PC-9 (cell line): ENCODE measurements at regions not wholly inside any gene's neighbourhood (a gene's known extent, or its start where the extent isn't known, plus 50 kb on each side); places are given as distances from the start of the nearest gene placed in this dataset.

Source experiments
- BruUV-seq: library from RNA; stranded (reverse); fragments of 400-500 nt; replicated peaks from 2 replicates; lab custom pipeline; 2021; lab: Mats Ljungman, UMichigan
- CTCF ChIA-PET: fragments of 300-600 bp; sonication (Branson Sonifier 250); formaldehyde crosslinking; loops from one replicate; lab custom pipeline; 2022; ENCODE audit warnings: antibody characterized with exemption; lab: Charles Lee
- POLR2A ChIA-PET: fragments of 300-600 bp; sonication (Branson Sonifier 250); formaldehyde crosslinking; loops from one replicate; lab custom pipeline; 2022; ENCODE audit warnings: antibody characterized with exemption; ENCODE audit not compliant: unreplicated experiment; lab: Charles Lee
- DNase-seq, 2 experiments: peaks; one replicate each; pipeline versions ENCODE4 v3.0.0 to v3.0.0-alpha.2; 2015 to 2022; ENCODE audit warnings: mixed read lengths in 1 of 2
- H2AFZ ChIP-seq: fragments of 200-600 bp; sonication (generic); 2 replicates; pipeline ENCODE4 v1.8.1; 2017; ENCODE audit warnings: antibody characterized with exemption
- H3F3A ChIP-seq: fragments of 200-600 bp; sonication (generic); 2 replicates; pipeline ENCODE4 v1.8.1; 2017; ENCODE audit warnings: antibody characterized with exemption, mild to moderate bottlenecking, low read depth; ENCODE audit not compliant: insufficient read depth
- H3K27ac ChIP-seq: fragments of 200-600 bp; sonication (generic); 2 replicates; pipeline ENCODE4 v1.6.1; 2016; ENCODE audit warnings: mixed run types
- H3K27me3 ChIP-seq: fragments of 200-600 bp; sonication (generic); 2 replicates; pipeline ENCODE4 v1.6.1; 2016; ENCODE audit warnings: low read depth, mixed run types; ENCODE audit not compliant: insufficient read depth
- H3K36me3 ChIP-seq: fragments of 200-600 bp; sonication (generic); 2 replicates; pipeline ENCODE4 v1.6.1; 2016; ENCODE audit warnings: low read depth, mixed run types
- H3K4me1 ChIP-seq: fragments of 200-600 bp; sonication (generic); replicated peaks from 2 replicates; pipeline ENCODE4 v1.6.1; 2016; ENCODE audit warnings: mixed run types; ENCODE audit not compliant: insufficient read depth
- H3K4me2 ChIP-seq: fragments of 200-600 bp; sonication (generic); 2 replicates; pipeline ENCODE4 v1.6.1; 2017; ENCODE audit warnings: mixed run types
- H3K4me3 ChIP-seq: fragments of 200-600 bp; sonication (generic); 2 replicates; pipeline ENCODE4 v1.6.1; 2016; ENCODE audit warnings: mixed run types
- H3K79me2 ChIP-seq: fragments of 200-600 bp; sonication (generic); 2 replicates; pipeline ENCODE4 v1.6.1; 2017; ENCODE audit warnings: low read depth, mixed run types
- H3K9me2 ChIP-seq: fragments of 200-600 bp; sonication (generic); 2 replicates; pipeline ENCODE4 v1.8.1; 2017; ENCODE audit warnings: mild to moderate bottlenecking; ENCODE audit not compliant: insufficient read depth
- H3K9me3 ChIP-seq: fragments of 200-600 bp; sonication (generic); 2 replicates; pipeline ENCODE4 v1.8.1; 2016; ENCODE audit warnings: low read depth; ENCODE audit not compliant: insufficient read depth
- H4K20me1 ChIP-seq: fragments of 200-600 bp; sonication (generic); 2 replicates; pipeline ENCODE4 v1.8.1; 2017; ENCODE audit not compliant: insufficient read depth
- EZH2 ChIP-seq: fragments of 200-600 bp; sonication (generic); IDR thresholded peaks from 2 replicates; pipeline ENCODE4 v1.8.0; 2017; ENCODE audit warnings: antibody characterized with exemption, low read depth
- intact Hi-C: fragments of 100-400 bp; cut with micrococcal nuclease; formaldehyde crosslinking; loops from one replicate; pipeline ENCODE4 v1.10.0; 2022; ENCODE audit not compliant: unreplicated experiment
- TF ChIP-seq, protein P1 (sequence below): fragments of 200-600 bp; sonication (generic); conservative IDR thresholded peaks from 2 replicates; pipeline ENCODE4 v1.6.1; 2017; ENCODE audit warnings: mixed run types, antibody characterized with exemption, mild to moderate bottlenecking, moderate library complexity

DNA sequence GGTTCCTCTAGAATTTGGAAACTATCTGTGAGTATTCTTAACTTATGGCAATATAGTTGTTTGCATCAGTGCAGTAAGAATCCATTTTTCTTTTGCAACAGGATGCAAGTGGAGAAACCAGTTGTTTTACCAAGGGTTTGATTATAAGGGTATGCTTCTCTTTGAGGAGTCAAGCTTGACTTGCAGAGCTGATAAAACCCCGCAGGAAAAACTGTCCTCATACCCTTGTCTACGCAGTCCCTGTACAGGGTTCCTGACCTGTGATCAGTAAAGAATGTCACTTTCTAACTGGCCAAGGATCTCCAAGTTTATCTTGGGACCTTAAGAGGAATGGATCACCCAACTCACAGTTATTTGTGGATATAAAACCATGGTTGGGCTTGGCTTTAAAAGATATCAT is 161.1 kb upstream of the OLIG3 start:
- Histone ChIP-seq H3K79me2 (no peaks in the 10 kb centered on the region), H3K4me1 (peaks cover 52% of the 10 kb centered on the region), H3K36me3 (0 out of 2 replicates have a peak, but pooled peaks cover 8% of the 10 kb centered on the region), H4K20me1 (no peaks in the 10 kb centered on the region), H3K4me2 (no peak overlapping the region), H3K27me3 (no peaks in the 10 kb centered on the region), H3K9me3 (peaks cover 25% of the 10 kb centered on the region), H3K9me2 (no peaks in the 10 kb centered on the region), H3K27ac (no peak overlapping the region), H3K4me3 (no peak overlapping the region), H3F3A (peaks cover 30% of the 10 kb centered on the region), H2AFZ (no peak overlapping the region)
- CTCF ChIA-PET = no interaction called here
- intact Hi-C loops = no loop called here
- no peak for DNase-seq
- no peak for TF ChIP-seq EZH2
- TF ChIP-seq, protein P1, sequence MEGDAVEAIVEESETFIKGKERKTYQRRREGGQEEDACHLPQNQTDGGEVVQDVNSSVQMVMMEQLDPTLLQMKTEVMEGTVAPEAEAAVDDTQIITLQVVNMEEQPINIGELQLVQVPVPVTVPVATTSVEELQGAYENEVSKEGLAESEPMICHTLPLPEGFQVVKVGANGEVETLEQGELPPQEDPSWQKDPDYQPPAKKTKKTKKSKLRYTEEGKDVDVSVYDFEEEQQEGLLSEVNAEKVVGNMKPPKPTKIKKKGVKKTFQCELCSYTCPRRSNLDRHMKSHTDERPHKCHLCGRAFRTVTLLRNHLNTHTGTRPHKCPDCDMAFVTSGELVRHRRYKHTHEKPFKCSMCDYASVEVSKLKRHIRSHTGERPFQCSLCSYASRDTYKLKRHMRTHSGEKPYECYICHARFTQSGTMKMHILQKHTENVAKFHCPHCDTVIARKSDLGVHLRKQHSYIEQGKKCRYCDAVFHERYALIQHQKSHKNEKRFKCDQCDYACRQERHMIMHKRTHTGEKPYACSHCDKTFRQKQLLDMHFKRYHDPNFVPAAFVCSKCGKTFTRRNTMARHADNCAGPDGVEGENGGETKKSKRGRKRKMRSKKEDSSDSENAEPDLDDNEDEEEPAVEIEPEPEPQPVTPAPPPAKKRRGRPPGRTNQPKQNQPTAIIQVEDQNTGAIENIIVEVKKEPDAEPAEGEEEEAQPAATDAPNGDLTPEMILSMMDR = no peak
- POLR2A ChIA-PET = no interaction called here
- no TSS peak for BruUV-seq

DNA sequence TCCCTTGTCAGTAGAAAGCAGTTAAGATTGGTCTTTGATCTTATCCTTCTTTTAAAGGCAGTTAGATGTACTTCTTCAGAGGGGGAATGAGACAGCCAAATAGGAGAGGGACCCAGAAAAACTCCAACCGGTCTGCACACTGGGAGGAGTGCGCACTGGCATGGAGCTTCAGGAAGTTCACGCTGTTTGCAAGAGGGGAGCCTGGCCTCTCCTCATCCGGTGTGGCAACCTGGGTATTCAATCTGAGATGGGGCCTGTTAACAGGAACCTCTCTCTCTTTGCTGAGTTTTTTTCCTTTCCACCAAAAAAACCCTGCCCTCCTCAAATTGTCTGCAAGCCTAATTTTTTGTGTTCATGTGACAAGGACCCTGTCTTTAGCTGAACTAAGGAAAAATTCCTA is 162.5 kb upstream of the OLIG3 start:
- Histone ChIP-seq H3K27me3 (no peaks in the 10 kb centered on the region), H2AFZ (no peak overlapping the region), H3K4me3 (no peak overlapping the region), H3K4me1 (peaks cover 47% of the 10 kb centered on the region), H3K79me2 (no peaks in the 10 kb centered on the region), H4K20me1 (no peaks in the 10 kb centered on the region), H3K27ac (peak overlapping the region; percentile 78), H3F3A (peaks cover 30% of the 10 kb centered on the region), H3K9me2 (no peaks in the 10 kb centered on the region), H3K9me3 (peaks cover 25% of the 10 kb centered on the region), H3K4me2 (peak overlapping the region; percentile 51), H3K36me3 (0 out of 2 replicates have a peak, but pooled peaks cover 8% of the 10 kb centered on the region)
- TF ChIP-seq EZH2 = no peak
- TF ChIP-seq, protein P1 = no peak
- POLR2A ChIA-PET = no interaction called here
- DNase-seq = no peak
- BruUV-seq = no TSS peak
- CTCF ChIA-PET = no interaction called here
- intact Hi-C loops = no loop called here

DNA sequence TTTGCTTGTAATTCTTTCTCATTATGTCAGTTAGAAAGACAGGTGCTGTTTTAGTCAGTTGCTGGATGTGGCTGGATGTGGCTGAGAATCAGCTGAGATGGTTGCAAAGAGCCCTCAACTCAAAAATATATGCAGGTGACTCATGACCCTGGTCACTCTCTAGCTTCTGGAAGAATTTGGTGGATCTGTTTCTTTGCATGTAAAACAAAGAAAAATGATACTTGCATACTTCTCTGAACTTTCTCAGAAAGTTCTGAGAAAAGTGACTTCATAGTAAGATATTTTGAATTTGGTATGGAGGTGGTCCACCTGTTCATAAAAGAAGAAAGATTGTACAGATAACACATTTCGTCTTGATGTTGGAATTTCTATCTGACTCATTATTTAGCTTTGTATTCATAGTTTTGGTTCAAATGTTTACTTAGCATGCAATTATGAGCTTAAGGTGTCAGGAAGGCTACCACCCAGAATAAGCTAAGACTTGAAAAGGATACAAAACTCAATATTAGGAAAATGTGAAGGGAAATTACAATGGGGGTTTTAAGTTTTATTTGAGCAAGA is 163.2 kb upstream of the OLIG3 start:
- no peaks in the 10 kb centered on the region for H4K20me1 ChIP-seq
- CTCF ChIA-PET = interaction anchor here (0.6 to 1.0 kb wide), 2 partner anchors 8 to 287 kb away, joined by 3 to 4 read pairs; no protein-coding TSS in a partner anchor
- H3K9me2 ChIP-seq = no peaks in the 10 kb centered on the region
- H3F3A ChIP-seq = peaks cover 30% of the 10 kb centered on the region
- POLR2A ChIA-PET = interaction anchor here (0.6 to 0.7 kb wide), 3 partner anchors 11 to 1403 kb away, joined by 3 to 5 read pairs (median 3); no protein-coding TSS in a partner anchor
- TF ChIP-seq EZH2 = no peak
- TF ChIP-seq, protein P1 = no peak
- peak overlapping the region; percentile 51 for H3K4me2 ChIP-seq
- no TSS peak for BruUV-seq
- H3K4me3 ChIP-seq = no peak overlapping the region
- peaks cover 25% of the 10 kb centered on the region for H3K9me3 ChIP-seq
- no peak overlapping the region for H2AFZ ChIP-seq
- H3K27ac ChIP-seq = peak overlapping the region; percentile 78
- intact Hi-C loops = no loop called here
- H3K36me3 ChIP-seq = 0 out of 2 replicates have a peak, but pooled peaks cover 8% of the 10 kb centered on the region
- H3K27me3 ChIP-seq = no peaks in the 10 kb centered on the region
- peaks cover 43% of the 10 kb centered on the region for H3K4me1 ChIP-seq
- no peaks in the 10 kb centered on the region for H3K79me2 ChIP-seq
- DNase-seq = peak in 1 of 2 experiments; percentile 99
